Large intestine (tissue), 3 donors: ENCODE measurements at regions not wholly inside any gene's neighbourhood (a gene's known extent, or its start where the extent isn't known, plus 50 kb on each side); places are given as distances from the start of the nearest gene placed in this dataset.

ENCODE experiments used
- DNase-seq, 2 donors: peaks; one replicate each; pipeline versions ENCODE4 v3.0.0 to v3.0.0-alpha.2; 2013
- H3K27ac ChIP-seq: one replicate; pipeline ENCODE4 v1.5.1; 2013; ENCODE audit warnings: low read length
- H3K27me3 ChIP-seq: 2 replicates; pipeline ENCODE4 v1.6.1; 2013; ENCODE audit warnings: low read length; ENCODE audit not compliant: control insufficient read depth, insufficient read depth
- H3K36me3 ChIP-seq: 2 replicates; pipeline ENCODE4 v1.6.1; 2013; ENCODE audit warnings: low read length; ENCODE audit not compliant: control insufficient read depth, insufficient read depth
- H3K4me1 ChIP-seq: one replicate; pipeline ENCODE4 v1.6.1; 2013; ENCODE audit warnings: low read length; ENCODE audit not compliant: control insufficient read depth, insufficient read depth
- H3K4me3 ChIP-seq: one replicate; pipeline ENCODE4 v1.5.1; 2013; ENCODE audit warnings: low read length
- H3K9me3 ChIP-seq: one replicate; pipeline ENCODE4 v1.6.1; 2013; ENCODE audit warnings: mild to moderate bottlenecking, low read depth, low read length, moderate library complexity; ENCODE audit not compliant: control insufficient read depth
- WGBS: methylation state at CpG from one replicate; pipeline ENCODE4 v1.1.5; 2013; ENCODE audit warnings: low lambda C conversion rate; ENCODE audit not compliant: insufficient coverage; 5-methylcytosine and 5-hydroxymethylcytosine counted together

DNA sequence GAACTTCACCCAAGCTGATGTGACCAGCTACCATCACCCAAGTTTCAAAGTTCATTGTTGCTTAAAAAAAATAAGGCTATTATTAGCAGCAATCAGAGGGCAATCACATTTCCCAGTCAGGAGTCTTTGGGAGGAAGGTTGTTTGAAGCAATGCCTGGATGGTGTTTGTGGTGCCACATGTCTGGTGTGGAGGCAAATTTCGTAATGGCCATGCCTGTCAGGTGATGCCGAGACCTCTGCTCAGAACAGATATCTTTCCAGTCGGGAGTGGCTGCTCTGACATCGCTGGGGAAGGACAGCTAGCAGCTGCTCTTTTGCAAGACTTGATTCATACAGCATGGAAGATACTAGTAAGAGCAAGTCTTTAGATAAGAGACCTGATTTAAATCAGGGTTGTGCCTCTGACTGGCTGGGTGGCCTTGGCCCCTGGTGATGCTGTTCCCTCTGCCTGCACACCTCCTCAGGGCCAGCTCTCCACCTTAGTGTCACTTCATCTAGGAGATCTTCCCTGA, 187.8 kb upstream of the JUN start:
- peak; percentile 97 to 99 for DNase-seq
- Histone ChIP-seq H3K27me3 (no peaks in the 10 kb centered on the region), H3K4me1 (peaks cover 47% of the 10 kb centered on the region), H3K36me3 (no peaks in the 10 kb centered on the region), H3K27ac (peak overlapping the region; percentile 94), H3K4me3 (no peak overlapping the region), H3K9me3 (no peaks in the 10 kb centered on the region)
- WGBS, result no CpG with 5 or more reads among the region's 4 CpGs

DNA sequence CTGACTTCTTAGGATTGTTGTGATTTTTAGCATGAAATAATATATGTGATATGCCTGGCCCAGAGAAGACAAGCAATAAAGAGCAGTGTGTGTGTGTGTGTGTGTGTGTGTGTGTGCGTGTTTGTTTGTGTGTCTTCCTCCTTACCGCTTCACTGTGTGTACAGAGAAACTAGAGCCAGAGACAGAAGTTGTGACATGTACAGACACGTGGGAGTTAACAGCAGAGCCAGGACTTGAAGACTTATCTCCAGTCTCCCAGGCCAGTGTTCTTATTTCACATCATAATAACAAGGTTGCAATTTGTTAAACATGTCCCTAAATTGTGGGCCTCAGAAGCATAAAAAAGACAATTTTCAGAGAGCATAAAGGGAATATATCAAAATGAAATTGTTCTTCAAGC, 192.0 kb upstream of the JUN start:
- Histone ChIP-seq H3K4me1 (peaks cover 22% of the 10 kb centered on the region), H3K36me3 (no peaks in the 10 kb centered on the region), H3K27me3 (no peaks in the 10 kb centered on the region), H3K4me3 (no peak overlapping the region), H3K9me3 (no peaks in the 10 kb centered on the region), H3K27ac (no peak overlapping the region)
- no CpG with 5 or more reads among the region's 3 CpGs for WGBS
- no peak for DNase-seq

DNA sequence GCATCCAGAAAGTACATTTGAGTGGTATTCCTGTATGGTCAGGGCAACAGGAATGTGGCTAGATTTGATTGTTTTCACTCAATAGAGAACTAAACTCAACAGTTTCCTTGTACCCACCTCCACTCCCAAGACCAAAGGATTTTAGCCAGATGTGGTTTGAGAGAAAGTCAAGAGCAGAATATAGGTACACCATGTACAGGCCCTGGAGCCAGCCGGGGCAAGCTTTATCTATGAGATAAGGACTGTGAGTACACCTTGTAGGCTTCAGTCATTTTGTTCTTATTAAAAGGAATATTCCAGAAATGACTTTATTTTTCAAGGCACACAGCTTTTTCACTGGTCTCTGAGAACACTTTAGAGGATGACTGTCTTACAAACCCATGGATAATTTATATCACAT, 192.4 kb upstream of the JUN start:
- Histone ChIP-seq H3K9me3 (no peaks in the 10 kb centered on the region), H3K36me3 (no peaks in the 10 kb centered on the region), H3K4me1 (peaks cover 18% of the 10 kb centered on the region), H3K27me3 (no peaks in the 10 kb centered on the region), H3K27ac (no peak overlapping the region), H3K4me3 (no peak overlapping the region)
- WGBS, result no CpG with 5 or more reads among the region's 1 CpG
- DNase-seq, result peak in 1 of 2 donors; percentile 39

DNA sequence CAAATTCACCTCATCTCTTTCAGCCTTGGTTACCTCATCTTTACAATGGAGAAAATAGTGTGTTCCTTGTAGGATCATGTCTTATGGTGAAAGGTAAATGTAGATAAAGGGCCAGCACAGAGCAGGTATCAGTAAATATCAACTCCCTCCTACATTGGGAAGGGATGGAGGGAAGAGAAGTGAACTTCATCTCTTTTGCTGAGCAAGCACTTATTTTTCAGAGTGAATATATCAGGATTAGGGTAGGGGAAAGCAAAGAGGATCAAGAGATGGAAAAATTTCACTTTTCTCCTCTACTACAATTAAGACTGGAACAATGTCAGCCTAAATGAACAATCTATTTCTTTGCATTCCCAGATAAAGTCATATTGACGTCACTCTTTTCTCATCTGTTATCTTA, 193.8 kb upstream of the JUN start:
- Histone ChIP-seq H3K36me3 (no peaks in the 10 kb centered on the region), H3K27ac (no peak overlapping the region), H3K27me3 (no peaks in the 10 kb centered on the region), H3K4me3 (no peak overlapping the region), H3K9me3 (no peaks in the 10 kb centered on the region), H3K4me1 (peaks cover 13% of the 10 kb centered on the region)
- DNase-seq, result no peak
- 86% methylated on average over 1 of the region's 1 CpG for WGBS

DNA sequence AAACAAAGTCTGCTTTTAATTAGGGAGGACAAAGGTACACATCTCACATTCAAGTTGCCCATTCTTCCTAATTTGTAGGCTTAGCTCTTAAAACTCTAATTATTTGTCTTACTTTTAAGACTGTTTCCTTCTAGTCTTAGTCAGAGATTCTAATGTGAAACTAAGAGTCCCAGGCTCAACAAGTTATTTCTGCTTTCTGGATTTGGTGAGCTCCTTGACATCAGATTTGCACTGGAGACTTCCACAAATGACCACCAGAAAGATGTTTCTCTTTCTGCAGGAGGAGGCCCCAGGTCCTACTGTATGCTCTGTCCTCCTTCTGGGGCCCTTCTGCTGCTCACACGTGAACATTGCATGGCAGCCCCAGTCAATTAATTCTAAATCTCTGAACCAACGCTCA, 194.2 kb upstream of the JUN start:
- Histone ChIP-seq H3K4me1 (peaks cover 11% of the 10 kb centered on the region), H3K9me3 (no peaks in the 10 kb centered on the region), H3K4me3 (no peak overlapping the region), H3K27ac (no peak overlapping the region), H3K27me3 (no peaks in the 10 kb centered on the region), H3K36me3 (no peaks in the 10 kb centered on the region)
- DNase-seq, result no peak
- 80% methylated on average over 1 of the region's 2 CpGs for WGBS

DNA sequence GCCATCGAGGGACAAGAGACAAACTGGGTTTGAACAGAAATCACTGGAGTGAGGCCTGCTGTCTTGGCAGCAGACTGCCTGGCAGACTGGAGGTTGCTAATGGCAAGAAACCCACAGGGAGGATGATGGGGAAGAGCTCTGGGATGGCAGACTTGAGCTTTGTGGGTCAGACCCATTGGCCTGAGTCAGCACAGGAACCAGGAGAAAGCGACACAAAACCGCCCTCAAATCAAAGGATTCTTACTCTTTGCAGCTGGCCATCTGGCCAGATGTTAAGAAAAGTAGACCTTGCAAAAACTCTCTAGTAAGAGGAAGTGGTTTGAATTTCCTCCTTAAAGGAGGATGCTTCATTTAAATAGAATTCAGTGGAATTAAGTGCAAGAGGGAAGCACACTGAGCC, 195.2 kb upstream of the JUN start:
- Histone ChIP-seq H3K36me3 (no peaks in the 10 kb centered on the region), H3K4me1 (peaks cover 17% of the 10 kb centered on the region), H3K27me3 (no peaks in the 10 kb centered on the region), H3K9me3 (no peaks in the 10 kb centered on the region), H3K27ac (no peak overlapping the region), H3K4me3 (no peak overlapping the region)
- WGBS, result no CpG with 5 or more reads among the region's 3 CpGs
- DNase-seq, result no peak

DNA sequence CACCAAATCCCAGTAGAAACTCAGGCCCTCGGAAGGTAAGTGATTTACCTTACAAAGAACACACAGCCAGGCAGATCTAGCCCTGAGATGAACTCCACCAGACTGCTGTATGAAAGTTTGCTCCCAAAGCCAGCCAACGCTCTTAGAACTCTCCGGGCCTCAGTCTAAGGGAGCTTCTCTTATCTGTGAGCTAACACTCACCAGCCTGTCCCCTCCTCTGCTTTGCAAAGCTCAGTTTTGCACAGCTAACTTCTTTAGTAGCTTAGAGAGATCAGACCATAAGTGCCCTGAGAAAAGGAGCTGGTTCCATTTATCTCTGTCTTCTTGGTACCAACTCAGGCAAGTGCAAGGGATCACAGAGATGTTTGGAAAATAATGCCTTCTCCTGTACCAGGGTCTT, 195.8 kb upstream of the JUN start:
- no peak overlapping the region for H3K4me3 ChIP-seq
- no peaks in the 10 kb centered on the region for H3K9me3 ChIP-seq
- no peaks in the 10 kb centered on the region for H3K36me3 ChIP-seq
- no peak overlapping the region for H3K27ac ChIP-seq
- DNase-seq, result peak in 1 of 2 donors; percentile 22
- H3K27me3 ChIP-seq, result no peaks in the 10 kb centered on the region
- peaks cover 17% of the 10 kb centered on the region for H3K4me1 ChIP-seq
- no CpG with 5 or more reads among the region's 3 CpGs for WGBS

DNA sequence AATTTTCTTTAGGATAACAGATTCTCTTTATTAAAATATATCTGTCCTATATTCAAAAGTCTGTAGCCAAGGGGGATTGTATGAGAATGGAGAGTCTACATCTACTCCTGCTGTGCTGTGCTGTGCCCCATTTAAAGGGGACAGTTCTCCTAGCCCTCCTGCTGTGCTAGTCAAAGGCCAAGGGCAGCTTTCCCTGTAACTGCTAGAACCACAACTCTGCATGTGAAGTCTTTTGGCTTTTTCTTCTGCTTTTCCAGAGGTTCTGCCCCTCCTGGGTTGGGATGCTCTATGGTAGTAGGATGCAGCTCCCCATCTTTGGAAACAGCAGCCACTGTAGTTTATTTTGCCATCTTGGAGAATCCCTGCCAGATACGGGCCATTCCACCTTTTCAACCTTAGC, 197.5 kb upstream of the JUN start:
- no peak for DNase-seq
- H3K4me1 ChIP-seq, result peaks cover 14% of the 10 kb centered on the region
- H3K36me3 ChIP-seq, result no peaks in the 10 kb centered on the region
- no CpG with 5 or more reads among the region's 1 CpG for WGBS
- no peak overlapping the region for H3K27ac ChIP-seq
- H3K9me3 ChIP-seq, result no peaks in the 10 kb centered on the region
- H3K4me3 ChIP-seq, result no peak overlapping the region
- H3K27me3 ChIP-seq, result no peaks in the 10 kb centered on the region

DNA sequence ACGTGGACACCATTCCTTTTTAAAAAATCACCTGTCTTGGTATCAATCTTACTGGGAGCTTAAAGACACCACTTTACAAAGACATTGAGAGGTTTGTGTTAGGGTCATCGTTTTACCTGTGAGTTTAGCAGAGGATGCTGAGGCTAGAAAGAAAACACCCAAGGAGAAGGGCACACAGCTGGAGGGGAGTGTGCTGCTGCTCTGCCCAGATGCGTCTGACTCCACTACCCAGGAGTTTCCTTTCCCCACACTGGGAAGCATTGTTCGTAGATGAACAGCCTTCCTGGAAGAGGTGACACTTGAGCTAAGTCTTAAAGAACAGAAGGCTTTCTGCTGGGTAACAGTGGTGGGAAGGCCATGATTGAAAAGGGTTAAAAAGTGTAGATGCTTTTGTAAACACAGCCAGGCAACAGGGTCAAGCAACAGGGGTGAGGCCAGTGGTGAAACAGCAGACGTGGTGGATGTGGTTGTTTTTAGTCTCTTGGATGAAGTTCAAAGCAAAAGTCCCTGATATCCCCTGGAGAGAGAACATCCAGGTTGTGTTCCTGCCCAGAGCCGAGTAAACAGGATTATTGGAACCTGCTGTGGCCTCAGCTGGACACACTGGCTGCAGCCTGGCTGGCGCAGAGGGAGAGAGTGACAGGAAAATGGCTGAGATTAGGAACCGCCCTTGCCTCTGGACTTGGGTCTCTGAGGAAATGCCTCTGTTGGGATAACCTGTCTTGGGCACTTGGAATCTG, 198.6 kb upstream of the JUN start:
- DNase-seq, result peak; percentile 40 to 70
- Histone ChIP-seq H3K27me3 (no peaks in the 10 kb centered on the region), H3K4me1 (peaks cover 16% of the 10 kb centered on the region), H3K27ac (peak overlapping the region; percentile 39), H3K36me3 (no peaks in the 10 kb centered on the region), H3K9me3 (no peaks in the 10 kb centered on the region), H3K4me3 (no peak overlapping the region)
- WGBS, result 100% methylated on average over 2 of the region's 8 CpGs

DNA sequence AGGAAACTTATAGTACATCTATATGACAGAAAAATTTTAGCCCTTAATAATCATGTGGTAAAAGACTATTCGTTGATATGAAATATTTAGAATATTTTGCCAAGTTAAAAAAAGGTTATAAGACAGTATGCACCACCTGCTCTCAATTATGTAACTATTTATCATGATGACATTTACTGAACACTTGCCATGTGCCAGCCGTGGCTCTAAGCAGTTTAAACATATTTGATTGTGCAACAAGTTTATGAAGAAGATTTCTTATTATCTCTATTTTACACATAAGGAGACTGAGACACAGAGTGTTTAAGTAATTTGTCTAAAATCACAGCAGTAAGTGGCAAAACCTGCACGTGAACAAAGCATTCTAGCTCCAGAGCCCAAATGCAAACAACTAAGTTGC, 199.3 kb upstream of the JUN start:
- Histone ChIP-seq H3K4me3 (no peak overlapping the region), H3K27me3 (no peaks in the 10 kb centered on the region), H3K27ac (peak overlapping the region; percentile 39), H3K36me3 (no peaks in the 10 kb centered on the region), H3K9me3 (no peaks in the 10 kb centered on the region), H3K4me1 (peaks cover 16% of the 10 kb centered on the region)
- 43% methylated on average over 1 of the region's 3 CpGs for whole genome bisulfite sequencing
- DNase-seq, result no peak
